GM21526 (cell line): ENCODE measurements at regions not wholly inside any gene's neighbourhood (a gene's known extent, or its start where the extent isn't known, plus 50 kb on each side); places are given as distances from the start of the nearest gene placed in this dataset.
"Not testable (repeated sequence)": the region's sequence is repeated elsewhere in the genome, so short reads cannot be mapped to it uniquely, and the experiment has no call there.

ENCODE experiments used
- ATAC-seq: cut with Tn5 transposase; IDR thresholded peaks from one replicate; pipeline ENCODE4 v1.9.1; 2021; ENCODE audit warnings: moderate library complexity; ENCODE audit not compliant: unreplicated experiment, low FRiP score

DNA sequence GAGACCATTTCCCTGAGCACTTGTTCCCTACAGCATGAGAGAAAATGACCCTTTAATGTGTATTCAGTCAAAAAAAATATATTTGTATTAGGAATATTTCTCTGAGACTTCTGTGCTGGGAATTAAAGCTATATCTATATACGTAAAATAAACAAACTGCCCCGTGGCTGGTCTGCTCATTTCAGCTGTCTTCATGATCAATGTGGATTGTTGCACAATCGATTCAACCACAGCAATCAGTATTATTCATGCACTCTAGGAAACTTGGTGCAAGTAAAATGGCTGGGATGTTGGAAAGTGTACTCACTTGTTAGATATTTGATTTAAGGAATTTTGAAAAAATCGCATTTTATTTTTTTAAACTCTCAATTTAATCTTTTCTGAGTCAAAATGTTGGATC lies 307.9 kb upstream of the ZFP42 start:
- no peak for ATAC-seq

- no peak for ATAC-seq
Measured at GRCh38 chr4:187692626-187693025, 302.9 kb upstream of the ZFP42 start.

DNA sequence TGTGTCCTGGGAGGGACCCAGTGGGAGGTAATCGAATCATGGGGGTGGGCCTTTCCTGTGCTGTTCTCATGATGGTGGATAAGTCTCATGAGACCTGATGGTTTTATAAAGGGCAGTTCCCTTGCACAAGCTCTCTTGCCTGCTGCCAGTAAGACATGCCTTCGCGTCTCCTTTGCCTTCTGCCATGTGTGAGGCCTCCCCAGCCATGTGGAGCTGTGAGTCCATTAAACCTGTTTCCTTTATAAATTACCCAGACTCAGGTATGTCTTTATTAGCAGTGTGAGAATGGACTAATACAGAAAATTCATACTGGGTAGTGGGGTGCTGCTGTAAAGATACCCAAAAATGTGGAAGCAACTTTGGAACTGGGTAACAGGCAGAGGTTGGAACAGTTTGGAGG lies 300.0 kb upstream of the ZFP42 start:
- not testable (repeated sequence) for ATAC-seq

DNA sequence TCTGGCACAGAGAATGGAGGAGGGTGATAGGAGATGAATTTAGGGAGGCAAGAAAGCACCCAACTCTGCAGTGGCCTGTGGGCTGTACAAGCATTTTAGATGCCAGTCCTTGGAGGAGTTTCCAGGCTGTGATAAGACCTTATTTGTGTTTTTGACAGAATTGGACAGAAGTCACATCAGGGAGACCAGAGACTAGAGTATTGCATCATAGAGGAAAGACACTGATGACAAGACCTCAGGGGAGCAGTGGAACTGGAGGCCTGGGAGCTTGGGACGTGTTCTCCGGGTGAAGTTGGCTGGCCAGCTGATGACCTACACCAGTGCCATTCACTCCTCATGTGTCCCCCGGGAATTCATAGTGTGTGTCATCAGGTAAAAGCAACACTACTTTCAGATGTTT lies 284.0 kb upstream of the ZFP42 start:
- no peak for ATAC-seq

- no peak for ATAC-seq
Measured at GRCh38 chr4:187714957-187715356, 280.6 kb upstream of the ZFP42 start.

- ATAC-seq: no peak
Measured at GRCh38 chr4:187715466-187715865, 280.1 kb upstream of the ZFP42 start.

GRCh38 chr4:187724456-187724855 lies 271.1 kb upstream of the ZFP42 start:
- no peak for ATAC-seq

GRCh38 chr4:187726485-187726884 lies 269.1 kb upstream of the ZFP42 start:
- ATAC-seq: no peak

DNA sequence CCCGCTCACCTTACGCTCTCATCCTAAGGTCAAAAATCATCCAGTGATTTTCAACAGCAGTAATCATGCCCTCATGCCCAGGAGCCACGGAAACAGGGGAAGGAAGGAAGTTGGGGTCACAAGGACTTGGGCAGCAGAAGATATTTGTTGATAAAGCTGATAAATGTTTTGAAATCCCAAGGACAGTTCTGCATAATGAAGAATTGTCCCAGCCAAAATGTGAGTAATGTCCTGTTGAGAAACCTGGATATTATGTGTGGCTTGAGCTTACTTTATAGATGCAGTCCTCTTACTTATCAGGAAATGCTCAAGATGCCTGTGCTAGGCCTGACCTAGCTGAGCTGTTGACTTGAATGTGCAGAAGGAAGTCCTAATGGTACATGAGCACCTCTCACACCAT lies 263.0 kb upstream of the ZFP42 start:
- no peak for ATAC-seq

DNA sequence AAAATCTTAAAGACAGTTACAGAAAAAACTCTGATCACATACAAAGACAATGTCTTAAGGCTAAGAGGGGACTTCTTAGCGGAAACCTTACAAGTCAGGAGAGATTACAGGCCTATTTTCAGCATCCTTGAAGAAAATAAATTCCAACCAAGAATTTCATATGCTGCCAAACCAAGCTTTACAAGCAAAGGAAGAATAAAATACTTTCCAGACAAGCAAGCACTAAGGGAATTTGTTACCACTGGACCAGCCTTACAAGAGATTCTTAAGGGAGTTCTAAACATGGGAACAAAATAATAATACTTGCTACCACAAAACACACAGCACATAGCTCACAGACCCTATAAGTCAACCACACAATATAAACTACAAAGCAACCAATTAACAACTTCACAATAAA lies 255.8 kb upstream of the ZFP42 start:
- ATAC-seq: no peak

GRCh38 chr4:187744911-187745310 lies 250.7 kb upstream of the ZFP42 start:
- ATAC-seq: no peak

DNA sequence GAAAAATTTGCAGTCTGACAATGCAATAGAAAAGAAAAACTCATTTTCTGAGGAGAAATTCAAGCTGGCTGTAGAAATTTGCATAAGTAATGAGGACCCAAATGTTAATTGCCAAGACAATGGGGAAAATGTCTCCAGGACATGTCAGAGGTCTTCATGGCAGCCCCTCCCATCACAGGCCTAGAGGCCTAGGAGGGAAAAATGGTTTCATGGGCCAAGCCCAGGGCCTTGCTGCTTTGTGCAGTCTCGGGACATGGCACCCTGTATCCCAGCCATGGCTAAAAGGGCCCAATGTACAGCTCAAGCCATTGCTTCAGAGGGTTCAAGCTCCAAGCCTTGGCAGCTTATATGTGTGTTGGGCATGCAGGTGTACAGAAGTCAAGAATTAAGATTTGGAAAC lies 244.9 kb upstream of the ZFP42 start:
- not testable (repeated sequence) for ATAC-seq

DNA sequence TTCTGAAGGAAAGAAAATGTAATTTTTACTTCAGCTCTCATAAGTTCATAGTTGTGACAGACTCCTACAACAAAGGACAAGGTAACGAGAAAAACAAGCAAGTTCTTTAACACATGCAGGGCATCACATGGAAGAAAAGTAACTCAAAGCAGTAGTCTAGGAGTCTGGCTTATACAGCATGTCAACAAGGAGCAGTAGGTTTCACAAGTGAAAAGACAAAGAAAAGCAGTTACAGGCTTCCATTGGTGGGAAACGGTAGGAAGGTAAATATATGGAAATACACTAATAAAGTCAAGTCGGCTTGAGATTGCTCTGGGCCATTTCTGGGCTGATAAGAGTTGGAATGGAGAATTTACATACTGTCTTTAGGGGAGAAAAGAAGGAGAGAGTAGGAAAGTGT lies 228.4 kb upstream of the ZFP42 start:
- no peak for ATAC-seq

GRCh38 chr4:187767687-187768086 lies 227.9 kb upstream of the ZFP42 start:
- ATAC-seq: no peak

GRCh38 chr4:187770345-187770744 lies 225.2 kb upstream of the ZFP42 start:
- no peak for ATAC-seq

- ATAC-seq: no peak
Measured at GRCh38 chr4:187777954-187778353, 217.6 kb upstream of the ZFP42 start.

GRCh38 chr4:187780070-187780469 lies 215.5 kb upstream of the ZFP42 start:
- no peak for ATAC-seq

DNA sequence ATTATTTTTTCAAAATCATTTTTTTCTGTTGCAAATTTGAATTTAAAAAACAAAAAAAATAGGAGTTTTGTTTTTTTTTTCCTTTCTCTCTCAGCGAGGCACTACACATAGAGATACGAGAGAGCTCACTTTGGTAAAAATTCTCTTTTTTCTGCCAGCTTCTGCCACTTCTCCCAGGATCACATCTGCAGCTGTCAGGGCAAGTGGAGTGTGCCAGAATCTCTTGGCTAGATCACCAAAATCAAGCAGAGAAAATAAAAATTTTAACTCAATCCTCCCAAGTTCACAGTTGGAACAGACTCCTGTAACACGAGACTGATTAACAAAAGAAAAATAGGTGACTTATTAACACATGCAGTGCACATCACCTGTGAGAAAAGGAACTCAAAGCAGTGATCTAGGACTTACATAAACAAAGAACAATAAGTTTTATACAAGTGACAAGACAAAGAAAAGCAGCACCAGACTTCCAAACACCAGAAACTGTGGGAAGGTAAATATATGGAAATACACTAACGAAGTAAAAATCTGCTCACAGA lies 213.2 kb upstream of the ZFP42 start:
- ATAC-seq: no peak

- no peak for ATAC-seq
Measured at GRCh38 chr4:187786190-187786589, 209.4 kb upstream of the ZFP42 start.

DNA sequence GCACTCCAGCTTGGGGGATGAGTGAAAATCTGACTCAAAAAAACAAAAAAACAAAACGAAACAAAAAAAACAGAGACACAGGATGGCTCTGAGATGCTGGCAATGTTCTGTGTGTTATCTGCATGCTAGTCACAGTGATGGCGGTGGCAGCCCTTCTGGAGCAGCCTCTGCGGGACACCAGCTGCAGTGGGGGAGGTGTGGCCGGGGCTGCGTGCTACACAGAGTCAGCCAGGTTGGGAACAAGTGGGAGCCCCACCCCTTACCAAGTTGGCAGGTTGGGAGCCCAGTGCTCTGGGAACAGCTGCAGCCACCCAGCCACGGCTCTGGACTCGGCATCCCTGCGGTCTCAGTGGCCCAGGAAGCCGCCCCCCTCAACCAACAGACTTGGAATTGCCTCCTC lies 206.5 kb upstream of the ZFP42 start:
- no peak for ATAC-seq

DNA sequence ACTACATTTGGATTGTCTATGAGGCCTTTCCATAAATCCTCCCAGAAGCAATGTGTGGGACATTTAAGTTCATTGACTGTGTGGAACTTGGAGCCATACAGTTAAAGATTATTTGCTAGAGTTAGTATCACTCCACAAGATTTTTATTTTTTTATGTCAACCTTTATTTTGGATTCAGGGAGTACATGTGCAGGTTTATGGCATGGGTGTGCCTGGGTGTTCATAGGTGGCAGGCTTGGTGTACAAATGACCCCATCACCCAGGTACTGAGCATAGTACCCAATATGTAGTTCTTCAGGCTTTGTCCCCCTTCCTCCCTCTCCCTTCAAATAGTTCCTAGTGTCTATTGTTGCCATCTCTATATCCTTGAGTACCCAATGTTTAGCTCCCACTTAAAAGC lies 199.8 kb upstream of the ZFP42 start:
- ATAC-seq: no peak

DNA sequence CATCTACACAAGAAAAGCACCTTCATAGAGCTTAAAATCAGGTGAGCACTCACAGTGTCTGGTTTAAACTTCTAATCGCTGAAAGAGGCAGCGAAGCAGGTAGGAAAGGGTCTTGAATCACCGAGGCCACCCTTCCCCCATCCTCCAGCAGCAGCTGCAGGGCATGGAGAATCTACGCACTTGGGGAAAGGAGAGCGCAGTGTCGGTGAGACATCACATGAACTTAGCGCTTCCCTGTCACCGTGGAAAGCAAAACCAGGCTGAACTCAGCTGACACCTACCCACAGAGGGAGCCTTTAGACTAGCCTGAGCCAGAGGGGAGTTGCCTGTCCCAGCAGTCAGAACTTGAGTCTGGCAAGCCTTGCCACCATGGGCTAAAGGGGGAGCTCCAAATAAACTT lies 197.2 kb upstream of the ZFP42 start:
- no peak for ATAC-seq

DNA sequence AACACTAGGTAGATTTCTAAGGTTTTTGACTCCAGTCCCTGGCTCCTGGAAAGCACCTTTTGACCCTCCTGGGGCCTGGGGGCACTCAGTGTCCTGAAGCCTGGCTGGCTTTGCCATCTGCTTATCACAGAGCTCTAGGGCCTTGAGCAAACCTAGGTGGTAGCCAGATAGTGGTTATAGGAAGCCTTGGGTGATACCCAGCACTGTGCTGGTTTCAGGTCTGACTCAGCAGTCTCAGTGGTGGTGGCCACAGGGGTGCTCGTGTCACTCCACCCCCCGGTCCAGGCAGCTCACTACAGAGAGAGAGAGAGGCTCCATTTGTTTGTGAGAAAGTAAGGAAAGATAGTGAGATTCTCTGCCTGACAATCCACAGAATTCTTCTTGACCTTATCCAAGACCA lies 195.8 kb upstream of the ZFP42 start:
- ATAC-seq: no peak
